HS-5 (cell line): ENCODE measurements at regions not wholly inside any gene's neighbourhood (a gene's known extent, or its start where the extent isn't known, plus 50 kb on each side); places are given as distances from the start of the nearest gene placed in this dataset.
"Not testable (repeated sequence)": the region's sequence is repeated elsewhere in the genome, so short reads cannot be mapped to it uniquely, and the experiment has no call there.

Source experiments
- DNase-seq: peaks from one replicate; pipeline ENCODE4 v3.0.0-alpha.2; 2012; ENCODE audit warnings: low read depth

- not testable (repeated sequence) for DNase-seq
Measured at GRCh38 chr3:105296182-105296822, 70.4 kb upstream of the ALCAM start.

GRCh38 chr3:105304487-105304886, 62.2 kb upstream of the ALCAM start:
- no peak for DNase-seq

- no peak for DNase-seq
Measured at GRCh38 chr3:105315144-105315543, 51.6 kb upstream of the ALCAM start.

- DNase-seq: no peak
Measured at GRCh38 chr3:105315815-105316214, 50.9 kb upstream of the ALCAM start.

GRCh38 chr3:105316331-105316730, 50.4 kb upstream of the ALCAM start:
- no peak for DNase-seq
